GM23248 (cell line): ENCODE measurements at regions not wholly inside any gene's neighbourhood (a gene's known extent, or its start where the extent isn't known, plus 50 kb on each side); places are given as distances from the start of the nearest gene placed in this dataset.

ENCODE experiments used
- DNase-seq: peaks from one replicate; pipeline ENCODE4 v3.0.0-alpha.2; 2015
- H2AFZ ChIP-seq: fragments of 200-600 bp; sonication (generic); 2 replicates; pipeline ENCODE4 v1.6.1; 2016; ENCODE audit warnings: antibody characterized with exemption
- H3F3A ChIP-seq: fragments of 200-600 bp; sonication (generic); 2 replicates; pipeline ENCODE4 v1.6.1; 2016; ENCODE audit warnings: mild to moderate bottlenecking, antibody characterized with exemption, mixed run types; ENCODE audit not compliant: insufficient read depth
- H3K27ac ChIP-seq: fragments of 200-600 bp; sonication (generic); 2 replicates; pipeline ENCODE4 v1.5.1; 2016; ENCODE audit warnings: mild to moderate bottlenecking
- H3K27me3 ChIP-seq: fragments of 200-600 bp; sonication (generic); replicated peaks from 2 replicates; pipeline ENCODE4 v1.6.1; 2016; ENCODE audit warnings: mild to moderate bottlenecking; ENCODE audit not compliant: insufficient read depth
- H3K36me3 ChIP-seq: fragments of 200-600 bp; sonication (generic); 2 replicates; pipeline ENCODE4 v1.6.1; 2016; ENCODE audit warnings: low read depth, mild to moderate bottlenecking
- H3K4me1 ChIP-seq: fragments of 200-600 bp; sonication (generic); 2 replicates; pipeline ENCODE4 v1.6.1; 2016; ENCODE audit warnings: mild to moderate bottlenecking; ENCODE audit not compliant: insufficient read depth
- H3K4me2 ChIP-seq: fragments of 200-600 bp; sonication (generic); one replicate; pipeline ENCODE4 v1.6.1; 2016; ENCODE audit warnings: mild to moderate bottlenecking; ENCODE audit not compliant: unreplicated experiment
- H3K4me3 ChIP-seq: fragments of 200-600 bp; sonication (generic); 2 replicates; pipeline ENCODE4 v1.5.1; 2016; ENCODE audit warnings: mild to moderate bottlenecking
- H3K79me2 ChIP-seq: fragments of 200-600 bp; sonication (generic); 2 replicates; pipeline ENCODE4 v1.6.1; 2016; ENCODE audit warnings: mild to moderate bottlenecking; ENCODE audit not compliant: insufficient read depth
- H3K9ac ChIP-seq: fragments of 200-600 bp; sonication (generic); 2 replicates; pipeline ENCODE4 v1.6.1; 2016; ENCODE audit warnings: mild to moderate bottlenecking
- H3K9me2 ChIP-seq: fragments of 200-600 bp; sonication (generic); 2 replicates; pipeline ENCODE4 v1.6.1; 2016; ENCODE audit warnings: mixed run types, mild to moderate bottlenecking, moderate library complexity; ENCODE audit not compliant: insufficient read depth
- H3K9me3 ChIP-seq: fragments of 200-600 bp; sonication (generic); one replicate; pipeline ENCODE4 v1.6.1; 2017; ENCODE audit warnings: low read depth
- H4K20me1 ChIP-seq: fragments of 200-600 bp; sonication (generic); 2 replicates; pipeline ENCODE4 v1.6.0; 2016; ENCODE audit not compliant: insufficient read depth
- EZH2 ChIP-seq: fragments of 200-600 bp; sonication (generic); IDR thresholded peaks from 2 replicates; pipeline ENCODE4 v1.6.1; 2018; ENCODE audit warnings: antibody characterized with exemption, mild to moderate bottlenecking; ENCODE audit not compliant: insufficient read depth, poor library complexity, severe bottlenecking
- EZH2phosphoT487 ChIP-seq: fragments of 200-600 bp; sonication (generic); IDR thresholded peaks from 2 replicates; pipeline ENCODE4 v1.6.1; 2018; ENCODE audit warnings: antibody characterized with exemption, moderate library complexity, mild to moderate bottlenecking, low read depth; ENCODE audit not compliant: insufficient read depth
- WGBS, 2 experiments: methylation state at CpG; one replicate each; pipeline ENCODE4 v1.1.6; 2015 to 2017; ENCODE audit warnings: low lambda C conversion rate in 2 of 2, low coverage in 1 of 2; ENCODE audit errors: missing lambda C conversion rate in 2 of 2; 5-methylcytosine and 5-hydroxymethylcytosine counted together
- in situ Hi-C: fragments of 300-500 bp; cut with MboI; formaldehyde crosslinking; loops from 2 replicates; pipeline ENCODE4 v1.15.0; 2020

GRCh38 chr5:135719428-135720063 is 114.9 kb upstream of the SLC25A48 start:
- TF ChIP-seq EZH2: no peak
- TF ChIP-seq EZH2phosphoT487: no peak
- no peak overlapping the region for H3K27ac ChIP-seq
- H3K4me3 ChIP-seq: no peak overlapping the region
- H3K9me3 ChIP-seq: no peaks in the 10 kb centered on the region
- no peaks in the 10 kb centered on the region for H3K36me3 ChIP-seq
- no peak overlapping the region for H3K9ac ChIP-seq
- in situ Hi-C loops: no loop called here
- no peak for DNase-seq
- no peaks in the 10 kb centered on the region for H3F3A ChIP-seq
- no peak overlapping the region for H3K4me2 ChIP-seq
- peaks cover 18% of the 10 kb centered on the region for H3K27me3 ChIP-seq
- no peaks in the 10 kb centered on the region for H4K20me1 ChIP-seq
- H3K4me1 ChIP-seq: no peaks in the 10 kb centered on the region
- no peaks in the 10 kb centered on the region for H3K79me2 ChIP-seq
- no peaks in the 10 kb centered on the region for H3K9me2 ChIP-seq
- WGBS, 2 experiments: 76 to 77% methylated on average over 4 of the region's 4 CpGs
- no peak overlapping the region for H2AFZ ChIP-seq

GRCh38 chr5:135718651-135719050 is 115.8 kb upstream of the SLC25A48 start:
- Histone ChIP-seq H3K36me3 (no peaks in the 10 kb centered on the region), H3F3A (no peaks in the 10 kb centered on the region), H2AFZ (no peak overlapping the region), H3K4me2 (no peak overlapping the region), H3K4me3 (no peak overlapping the region), H3K4me1 (no peaks in the 10 kb centered on the region), H3K79me2 (no peaks in the 10 kb centered on the region), H3K9me3 (no peaks in the 10 kb centered on the region), H3K9ac (no peak overlapping the region), H4K20me1 (no peaks in the 10 kb centered on the region), H3K27ac (no peak overlapping the region), H3K9me2 (no peaks in the 10 kb centered on the region), H3K27me3 (peaks cover 14% of the 10 kb centered on the region; the same call in 1 of the 2 replicates)
- DNase-seq: no peak
- 33 to 67% methylated on average over 1 of the region's 1 CpG for WGBS, 2 experiments
- no peak for TF ChIP-seq EZH2phosphoT487
- TF ChIP-seq EZH2: no peak
- in situ Hi-C loops: no loop called here

- in situ Hi-C loops: no loop called here
- Histone ChIP-seq H3K9me3 (no peaks in the 10 kb centered on the region), H4K20me1 (no peaks in the 10 kb centered on the region), H3K79me2 (no peaks in the 10 kb centered on the region), H3K9me2 (no peaks in the 10 kb centered on the region), H3K36me3 (no peaks in the 10 kb centered on the region), H2AFZ (no peak overlapping the region), H3F3A (no peaks in the 10 kb centered on the region), H3K4me1 (no peaks in the 10 kb centered on the region), H3K27ac (no peak overlapping the region), H3K9ac (no peak overlapping the region), H3K4me2 (no peak overlapping the region), H3K4me3 (no peak overlapping the region), H3K27me3 (peaks cover 11% of the 10 kb centered on the region; the same call in 1 of the 2 replicates)
- peak; percentile 80 for DNase-seq
- WGBS, 2 experiments: 27 to 31% methylated on average over 4 of the region's 4 CpGs
- no peak for TF ChIP-seq EZH2phosphoT487
- no peak for TF ChIP-seq EZH2
Measured at GRCh38 chr5:135718151-135718550, 116.3 kb upstream of the SLC25A48 start.

- in situ Hi-C loops: no loop called here
- no peaks in the 10 kb centered on the region for H3K36me3 ChIP-seq
- peaks cover 32% of the 10 kb centered on the region for H3K27me3 ChIP-seq
- no peak overlapping the region for H3K4me3 ChIP-seq
- no peak overlapping the region for H2AFZ ChIP-seq
- no peak overlapping the region for H3K27ac ChIP-seq
- no peak for DNase-seq
- H3K4me2 ChIP-seq: no peak overlapping the region
- H3K9ac ChIP-seq: no peak overlapping the region
- no peaks in the 10 kb centered on the region for H3F3A ChIP-seq
- 75 to 80% methylated on average over 4 of the region's 4 CpGs for WGBS, 2 experiments
- no peaks in the 10 kb centered on the region for H4K20me1 ChIP-seq
- no peaks in the 10 kb centered on the region for H3K79me2 ChIP-seq
- H3K9me3 ChIP-seq: no peaks in the 10 kb centered on the region
- TF ChIP-seq EZH2phosphoT487: no peak
- TF ChIP-seq EZH2: no peak
- no peaks in the 10 kb centered on the region for H3K9me2 ChIP-seq
- H3K4me1 ChIP-seq: no peaks in the 10 kb centered on the region
Measured at GRCh38 chr5:135715267-135716055, 119.0 kb upstream of the SLC25A48 start.
